ENCODE measurements at regions not wholly inside any gene's neighbourhood (a gene's known extent, or its start where the extent isn't known, plus 50 kb on each side); places are given as distances from the start of the nearest gene placed in this dataset.

GRCh38 chr3:86702381-86702958 is 288.5 kb downstream of the VGLL3 start:
- Histone ChIP-seq H3K4me1 (no peaks in the 10 kb centered on the region), H3K36me3 (no peaks in the 10 kb centered on the region), H3K9me3 (no peaks in the 10 kb centered on the region), H3K4me3 (no peak overlapping the region), H3K27ac (no peak overlapping the region), H3K27me3 (no peaks in the 10 kb centered on the region)
- TF ChIP-seq CTCF (IDR thresholded peaks at IDR 0.05) (peak in 1 of 6 experiments; percentile 5), POLR2A (IDR thresholded peaks at IDR 0.05) (no peak)
- no peak for DNase-seq

- Histone ChIP-seq H3K36me3 (no peaks in the 10 kb centered on the region), H3K9me3 (no peaks in the 10 kb centered on the region), H3K27me3 (no peaks in the 10 kb centered on the region), H3K27ac (no peak overlapping the region), H3K4me1 (no peaks in the 10 kb centered on the region), H3K4me3 (no peak overlapping the region)
- no peak for DNase-seq
- TF ChIP-seq CTCF (IDR thresholded peaks at IDR 0.05) = no peak
Observed at GRCh38 chr3:86695752-86696151, 295.2 kb downstream of the VGLL3 start.

GRCh38 chr3:86673991-86674390 is 317.0 kb downstream of the VGLL3 start:
- H3K27me3 ChIP-seq = no peaks in the 10 kb centered on the region
- H3K36me3 ChIP-seq = no peaks in the 10 kb centered on the region
- TF ChIP-seq CTCF (IDR thresholded peaks at IDR 0.05) (no peak), POLR2A (IDR thresholded peaks at IDR 0.05) (no peak)
- no peaks in the 10 kb centered on the region for H3K4me1 ChIP-seq
- no peak for DNase-seq
- H3K27ac ChIP-seq = no peak overlapping the region
- H3K4me3 ChIP-seq = no peak overlapping the region
- H3K9me3 ChIP-seq = no peaks in the 10 kb centered on the region

- no peak for DNase-seq
- H3K4me3 ChIP-seq = no peak overlapping the region
- no peaks in the 10 kb centered on the region for H3K36me3 ChIP-seq
- no peak for TF ChIP-seq POLR2A (IDR thresholded peaks at IDR 0.05)
- TF ChIP-seq CTCF (IDR thresholded peaks at IDR 0.05) = no peak
- no peaks in the 10 kb centered on the region for H3K9me3 ChIP-seq
- H3K27me3 ChIP-seq = peaks cover 0 to 2% of the 10 kb centered on the region in 2 donors
- no peaks in the 10 kb centered on the region for H3K4me1 ChIP-seq
- H3K27ac ChIP-seq = no peak overlapping the region
Observed at GRCh38 chr3:86661817-86662216, 329.1 kb downstream of the VGLL3 start.

- no peak for DNase-seq
- TF ChIP-seq CTCF (IDR thresholded peaks at IDR 0.05) (no peak), POLR2A (IDR thresholded peaks at IDR 0.05) (no peak)
- H3K27ac ChIP-seq = no peak overlapping the region
- H3K27me3 ChIP-seq = peaks cover 0 to 2% of the 10 kb centered on the region in 2 donors
- no peaks in the 10 kb centered on the region for H3K36me3 ChIP-seq
- H3K4me3 ChIP-seq = no peak overlapping the region
- H3K9me3 ChIP-seq = no peaks in the 10 kb centered on the region
- H3K4me1 ChIP-seq = no peaks in the 10 kb centered on the region
Observed at GRCh38 chr3:86658876-86659275, 332.1 kb downstream of the VGLL3 start.

All from Peyer's patch (tissue), 4 donors.